SW 1271 (cell line): ENCODE measurements at regions not wholly inside any gene's neighbourhood (a gene's known extent, or its start where the extent isn't known, plus 50 kb on each side); places are given as distances from the start of the nearest gene placed in this dataset.
A peak's percentile ranks its signal among the peaks of the same experiment; 100 is the strongest.

Experiments
- DNase-seq, 2 experiments: peaks; one replicate each; lab custom pipeline; 2025; lab: John Stamatoyannopoulos, UW

DNA sequence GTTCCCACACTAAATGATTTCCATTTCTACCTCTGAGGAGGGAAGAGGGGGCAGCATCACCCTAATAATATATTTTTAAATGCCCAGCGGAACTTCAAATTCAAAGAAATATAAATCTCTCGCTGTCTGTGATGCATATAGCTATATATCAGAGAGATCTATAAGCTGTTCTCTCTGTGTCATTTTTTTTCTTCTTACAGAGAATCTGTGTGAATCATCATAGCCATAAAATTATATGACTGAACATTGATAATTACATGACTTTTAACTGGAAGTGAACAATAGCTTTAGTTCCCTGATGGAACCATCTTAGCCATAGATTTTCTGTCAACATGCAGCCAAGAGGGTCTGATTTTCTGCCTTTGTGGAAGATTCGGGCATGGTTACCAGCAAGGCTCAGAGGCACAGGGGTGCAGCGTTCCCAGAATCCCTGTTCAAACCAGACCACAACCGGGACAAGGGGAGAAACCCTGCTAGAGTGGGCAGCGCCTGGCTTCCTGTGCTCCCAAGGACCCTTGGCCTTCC is 93.7 kb upstream of the OSMR start:
- DNase-seq = no peak

DNA sequence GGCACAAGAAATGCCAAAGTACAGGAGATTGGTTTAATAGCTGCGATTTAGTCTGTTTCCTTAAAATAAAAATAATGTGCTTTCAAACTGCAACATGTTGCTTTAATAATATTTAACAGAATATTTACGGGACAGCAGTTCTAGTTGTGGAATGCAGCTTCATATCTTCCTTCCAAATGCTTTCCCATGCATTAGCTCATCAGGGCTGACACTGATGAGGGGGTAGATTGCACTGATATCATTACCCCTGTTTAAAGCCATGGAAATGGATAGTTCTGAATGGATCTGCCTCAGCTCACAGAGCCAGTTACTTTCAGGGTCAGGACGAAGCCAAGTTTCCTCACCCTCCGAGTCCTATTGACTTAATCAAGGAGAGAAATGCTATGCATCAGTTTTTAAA is 93.2 kb upstream of the OSMR start:
- no peak for DNase-seq

DNA sequence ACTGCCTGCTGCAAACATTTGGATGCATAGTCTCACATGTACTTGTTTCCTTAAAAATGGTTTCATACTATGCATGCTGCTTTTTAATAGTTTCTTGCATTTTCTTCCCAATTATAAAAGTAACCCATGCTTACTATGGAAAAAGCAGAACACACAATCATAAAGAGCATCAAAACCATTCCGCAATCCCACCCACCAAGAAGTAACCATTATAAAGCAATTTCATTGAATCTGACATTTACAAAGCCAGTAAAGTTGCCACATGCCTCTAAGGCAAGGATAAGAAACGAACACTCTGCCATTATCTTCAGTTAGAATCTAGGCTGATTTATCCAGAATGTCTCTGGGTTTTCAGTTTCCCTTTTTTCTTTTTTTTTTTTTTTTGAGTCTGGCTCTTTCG is 92.7 kb upstream of the OSMR start:
- DNase-seq = no peak

DNA sequence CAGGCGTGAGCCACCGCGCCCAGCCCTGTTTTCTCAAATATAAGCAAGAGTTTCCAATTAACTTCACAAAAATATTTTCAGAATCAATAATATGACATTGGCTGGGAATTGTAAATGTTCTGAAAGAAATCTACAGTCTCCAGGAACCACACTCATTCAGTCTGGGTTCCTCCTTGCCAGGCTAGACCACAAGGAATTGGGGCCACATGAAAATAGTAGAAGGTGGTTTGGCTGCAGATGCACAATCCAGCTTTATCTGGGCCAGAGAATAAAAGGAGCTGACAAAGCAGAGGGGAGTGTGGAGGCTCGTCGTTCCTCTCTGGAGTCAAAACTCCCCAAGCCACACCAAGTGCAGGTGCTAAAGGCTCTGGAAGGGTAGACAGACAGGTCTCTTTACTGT is 92.0 kb upstream of the OSMR start:
- DNase-seq = no peak

DNA sequence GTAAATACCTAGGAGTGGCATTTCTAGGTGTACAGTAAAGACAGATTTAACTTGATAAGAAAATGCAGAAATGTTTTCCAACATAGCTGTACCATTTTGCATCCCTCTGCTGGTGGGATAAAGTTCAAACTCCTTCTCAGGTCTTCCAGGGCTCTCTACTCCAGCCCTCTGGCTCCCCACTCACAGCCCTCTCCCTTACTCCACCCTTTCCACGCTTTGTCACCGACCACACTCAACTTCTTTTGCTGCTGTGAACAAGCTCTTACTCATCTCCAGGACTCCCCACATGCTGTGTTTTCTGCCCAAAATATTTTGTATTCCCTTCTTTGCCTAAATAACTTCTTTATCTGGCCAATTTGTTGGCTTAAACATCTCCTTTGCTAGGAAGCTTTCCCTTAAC is 90.6 kb upstream of the OSMR start:
- DNase-seq = no peak

DNA sequence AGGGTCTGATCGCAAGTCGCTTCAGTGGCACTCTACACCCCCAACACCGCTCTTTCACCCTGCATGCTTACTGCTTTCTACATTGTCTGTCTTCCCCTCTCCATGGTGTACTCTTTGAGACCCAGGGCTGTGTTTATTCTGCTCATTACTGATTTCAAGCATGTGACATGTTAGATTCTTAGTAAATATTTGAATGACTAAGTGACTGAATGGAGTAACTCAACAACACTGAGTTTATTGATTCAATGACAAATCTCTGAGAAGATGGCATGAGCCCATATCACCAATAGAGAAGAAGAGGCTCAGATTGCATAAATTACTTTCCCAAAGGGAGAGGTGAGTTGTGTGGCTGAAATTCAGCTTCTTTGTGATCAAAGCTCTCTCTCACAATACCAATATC is 89.7 kb upstream of the OSMR start:
- no peak for DNase-seq

DNA sequence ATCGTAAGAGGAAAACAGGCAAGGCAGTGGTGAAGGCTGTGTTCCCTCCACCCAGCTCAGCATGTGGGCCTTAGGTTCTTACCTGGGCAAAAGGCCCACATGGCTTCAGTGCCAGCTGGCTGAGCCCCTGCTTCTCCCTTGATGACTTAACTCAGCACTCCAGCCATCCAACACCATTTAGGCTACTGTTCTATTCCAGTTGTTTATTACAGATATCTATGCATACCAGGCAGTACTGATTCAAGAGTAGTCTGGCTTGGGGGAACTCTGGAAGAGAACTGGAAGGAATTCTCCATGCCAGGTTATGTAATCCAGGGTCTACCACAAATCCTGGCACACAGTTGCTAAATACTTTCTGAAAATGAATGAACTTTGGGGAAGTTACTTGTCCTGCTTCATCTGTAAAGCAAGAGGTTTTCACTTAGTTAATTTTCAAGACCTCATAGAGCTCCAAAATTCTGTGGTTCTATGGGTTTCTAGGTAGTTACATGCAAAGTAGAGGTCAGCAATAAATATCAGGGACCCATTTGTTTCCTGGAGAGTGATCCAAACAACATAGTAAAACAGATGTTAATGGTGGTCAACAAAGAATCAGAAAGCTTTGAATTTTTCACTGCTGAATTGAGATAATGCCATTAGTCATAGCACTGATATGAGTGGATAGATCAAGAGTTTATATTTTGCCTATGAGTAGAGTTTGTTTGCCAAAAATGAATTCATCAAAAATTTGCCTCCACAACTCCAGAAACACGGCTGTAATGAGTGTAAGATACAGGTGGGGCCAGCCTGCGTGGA is 88.2 kb upstream of the OSMR start:
- no peak for DNase-seq

DNA sequence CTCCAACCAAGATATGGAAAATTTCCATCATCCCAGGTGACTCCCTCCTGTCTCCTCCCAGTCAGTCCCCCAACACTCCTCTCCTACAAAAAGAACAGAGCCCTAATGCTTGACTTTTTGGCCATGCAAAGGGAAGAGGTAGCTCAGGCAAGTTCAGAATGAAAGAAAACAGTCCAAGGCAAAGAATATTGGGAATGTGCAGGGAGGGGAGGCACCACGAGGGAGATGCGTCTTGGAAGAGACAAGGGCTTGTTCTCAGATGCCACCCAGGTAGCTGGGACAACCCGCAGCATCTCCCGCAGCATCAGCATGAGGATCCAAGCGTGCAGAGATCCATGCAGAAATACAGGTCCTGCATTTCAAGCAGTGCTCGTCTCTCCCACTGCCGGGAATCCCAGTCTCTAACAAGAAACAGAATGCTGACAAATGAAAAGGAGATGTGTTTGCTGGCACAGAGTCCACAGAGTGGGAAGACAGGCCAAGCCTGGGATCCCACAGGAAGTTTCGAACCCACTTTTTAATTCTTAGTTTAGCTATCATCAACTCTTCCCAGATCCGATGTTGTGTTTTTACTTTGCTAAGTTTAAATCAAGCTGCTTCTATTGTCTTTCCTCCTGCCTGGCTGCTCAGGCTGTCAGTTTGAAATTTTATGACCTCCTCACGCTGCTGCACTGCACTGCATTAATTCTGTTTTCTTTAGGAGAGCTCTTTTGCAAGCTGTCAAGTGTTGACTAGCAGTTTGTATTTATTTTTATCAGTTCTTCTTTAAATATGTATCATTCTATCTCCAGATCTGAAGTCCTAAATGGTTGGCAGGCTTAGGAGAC is 86.8 kb upstream of the OSMR start:
- no peak for DNase-seq

DNA sequence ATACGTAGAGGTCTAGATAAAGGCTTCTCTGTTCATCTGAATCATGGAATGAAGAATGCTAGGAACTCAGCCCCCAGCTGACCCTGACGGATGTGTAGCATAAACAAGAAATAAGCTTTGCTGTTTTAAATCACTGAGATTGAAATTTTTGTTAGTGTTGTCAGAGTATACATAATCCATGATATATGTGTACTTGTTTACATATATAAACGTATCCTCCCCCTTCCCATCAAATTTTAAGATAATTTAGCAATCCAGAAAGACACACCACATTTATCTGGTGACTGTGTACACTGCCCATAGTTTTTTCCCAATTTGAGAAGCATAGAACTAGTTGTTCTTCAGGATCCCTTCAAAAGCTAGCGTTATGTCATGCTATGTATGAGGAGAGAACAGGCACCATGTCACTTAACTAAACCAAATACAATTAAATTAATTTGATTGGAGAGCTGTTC is 80.8 kb upstream of the OSMR start:
- DNase-seq = no peak

DNA sequence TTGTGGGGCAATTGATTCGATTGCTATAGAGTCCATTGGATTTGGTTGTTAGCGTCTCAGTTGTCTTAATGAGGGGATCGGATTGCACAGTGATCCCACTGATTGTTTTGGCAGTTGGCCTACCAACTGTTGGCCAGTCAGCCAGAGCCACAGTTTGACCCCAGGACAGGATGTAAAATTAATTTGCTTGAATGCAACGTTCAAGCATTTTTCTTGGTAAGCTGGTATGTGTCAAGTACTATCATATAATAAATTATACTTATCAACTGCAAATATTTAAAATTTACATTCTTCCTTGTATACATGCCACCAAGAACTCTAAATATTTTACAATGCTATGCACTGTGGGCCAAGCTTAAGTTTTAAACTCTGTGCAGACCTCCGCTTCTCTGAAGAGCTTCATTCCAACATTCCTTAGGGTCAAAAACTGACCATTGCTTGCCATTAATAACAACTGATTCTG is 80.4 kb upstream of the OSMR start:
- DNase-seq = no peak

DNA sequence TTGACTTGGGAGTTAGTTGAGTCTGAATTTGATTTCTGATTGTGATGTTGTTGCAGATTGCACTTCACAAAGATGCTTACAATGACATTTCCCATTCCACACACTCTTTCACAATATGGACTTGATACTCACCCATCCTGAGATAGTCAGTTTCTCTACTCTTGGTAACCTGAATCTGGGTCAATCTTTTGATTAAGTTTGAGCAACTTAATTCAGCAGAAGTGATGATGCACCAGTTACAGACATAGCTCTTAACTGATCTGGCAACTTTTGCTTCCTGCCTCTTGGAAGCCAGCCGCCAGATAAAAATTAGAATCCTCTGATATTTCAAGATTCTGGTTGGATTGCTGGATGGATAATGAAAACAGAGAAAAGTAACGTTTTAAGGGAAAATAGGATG is 79.7 kb upstream of the OSMR start:
- no peak for DNase-seq

DNA sequence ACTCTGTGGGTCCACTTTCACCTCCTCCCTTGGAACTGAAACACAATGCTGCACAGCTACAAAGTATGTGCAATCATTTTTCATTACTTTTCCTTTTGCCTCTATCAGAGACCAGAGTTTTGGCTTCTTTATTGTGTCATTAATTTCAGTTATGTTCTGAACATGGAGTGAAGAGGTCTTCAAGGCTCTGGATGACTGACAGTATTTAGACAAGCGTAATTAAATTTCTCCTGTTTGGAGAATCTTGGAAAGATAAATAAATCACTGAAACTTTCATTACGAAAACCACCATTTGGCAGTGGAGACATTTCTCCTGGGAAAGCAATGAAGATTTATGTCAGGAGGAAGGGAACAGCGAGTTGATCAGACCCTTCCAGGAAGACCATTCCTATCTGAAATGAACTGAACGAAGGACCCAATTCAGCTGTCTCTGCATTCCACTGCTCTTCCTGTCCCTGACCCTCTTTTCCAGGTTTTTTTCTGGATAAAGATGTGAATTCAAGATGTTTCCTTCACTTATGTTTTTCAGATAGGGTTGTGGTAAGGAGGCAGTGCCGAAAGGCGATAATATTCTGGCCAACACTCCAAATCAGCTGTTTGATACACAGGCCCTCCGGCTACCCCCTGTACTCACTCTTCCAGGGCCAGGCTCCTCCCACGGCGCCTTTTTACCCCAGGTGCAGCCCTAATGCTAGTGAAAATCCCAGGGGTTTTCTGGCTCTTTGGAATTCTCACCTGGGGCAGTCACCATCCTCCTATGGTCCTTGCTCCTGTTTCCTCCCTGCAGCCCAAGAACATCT is 77.2 kb upstream of the OSMR start:
- no peak for DNase-seq

DNA sequence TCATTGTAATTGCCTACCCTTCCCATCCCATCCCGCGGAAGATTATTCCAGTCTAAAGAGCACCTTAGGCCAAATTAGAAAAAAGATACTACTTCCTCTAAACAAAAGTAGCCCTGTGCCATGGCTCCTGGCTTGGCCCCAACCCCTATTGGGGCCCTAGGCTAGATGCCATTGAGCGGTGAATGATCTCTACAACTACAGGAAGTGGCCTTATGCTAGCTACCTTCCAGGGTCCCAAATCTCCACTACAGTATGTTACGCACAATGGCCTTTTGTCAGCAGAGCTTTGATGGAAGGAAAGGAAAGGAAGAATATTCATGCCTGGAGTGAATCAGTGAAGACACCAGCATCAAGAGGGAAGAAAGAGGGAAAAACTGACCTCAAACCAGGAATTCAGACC is 73.3 kb upstream of the OSMR start:
- DNase-seq = no peak

DNA sequence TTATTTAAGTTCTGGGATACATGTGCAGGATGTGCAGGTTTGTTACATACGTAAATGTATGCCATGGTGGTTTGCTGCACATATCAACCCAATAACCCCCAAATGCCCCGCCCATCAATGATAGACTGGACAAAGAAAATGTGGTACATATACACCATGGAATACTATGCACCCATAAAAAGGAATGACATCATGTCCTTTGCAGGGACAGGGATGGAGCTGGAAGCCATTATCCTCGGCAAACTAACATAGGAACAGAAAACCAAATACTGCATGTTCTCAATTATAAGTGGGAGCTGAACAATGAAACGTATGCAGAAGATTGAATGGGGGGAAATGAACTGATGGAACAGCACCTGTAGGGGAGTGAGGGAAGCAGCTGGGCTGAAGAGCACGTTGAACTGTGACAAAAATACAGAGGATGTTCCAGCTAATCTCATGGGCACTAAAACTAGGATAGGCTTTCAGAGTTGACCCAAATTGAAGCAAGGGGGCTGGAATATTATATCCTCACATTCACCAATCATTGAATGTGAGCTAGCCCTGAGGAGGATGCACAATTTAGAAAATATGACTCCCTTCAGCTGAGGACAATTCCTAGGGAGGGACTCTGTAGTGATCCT is 70.5 kb upstream of the OSMR start:
- no peak for DNase-seq

DNA sequence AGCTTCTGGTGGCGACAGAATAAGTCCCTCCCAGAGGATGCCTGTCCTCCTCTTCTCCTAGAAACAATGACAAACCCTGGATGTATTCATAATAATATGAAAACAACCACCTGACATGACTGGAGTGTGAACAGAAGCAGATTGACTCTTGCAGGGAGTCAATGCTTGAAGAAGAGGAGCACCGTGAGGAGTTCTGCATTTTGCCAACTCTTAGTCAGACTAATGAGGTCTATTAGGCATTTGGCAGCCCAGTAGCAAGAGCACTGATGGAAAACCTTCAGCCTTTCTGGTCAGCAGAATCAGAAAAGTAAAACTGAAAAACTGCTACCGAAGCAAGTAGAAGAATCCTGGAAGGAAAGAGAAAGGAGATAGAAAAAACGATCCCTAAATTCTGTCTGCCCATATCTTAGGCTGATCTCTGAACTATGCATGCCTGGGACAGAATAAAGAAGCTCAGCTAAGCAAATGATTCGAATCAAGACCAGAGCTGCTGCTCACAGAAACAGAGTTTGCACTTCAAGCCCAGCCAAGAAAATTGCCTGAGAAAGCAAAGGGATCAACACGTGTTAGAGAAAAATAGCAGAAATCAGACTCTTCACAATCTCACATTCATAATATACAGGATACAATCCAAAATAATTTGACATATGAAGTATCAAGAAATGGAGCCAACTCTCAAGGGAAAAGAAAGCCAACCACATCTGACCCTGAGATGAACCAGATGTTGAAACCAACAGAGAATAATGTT is 69.5 kb upstream of the OSMR start:
- no peak for DNase-seq

DNA sequence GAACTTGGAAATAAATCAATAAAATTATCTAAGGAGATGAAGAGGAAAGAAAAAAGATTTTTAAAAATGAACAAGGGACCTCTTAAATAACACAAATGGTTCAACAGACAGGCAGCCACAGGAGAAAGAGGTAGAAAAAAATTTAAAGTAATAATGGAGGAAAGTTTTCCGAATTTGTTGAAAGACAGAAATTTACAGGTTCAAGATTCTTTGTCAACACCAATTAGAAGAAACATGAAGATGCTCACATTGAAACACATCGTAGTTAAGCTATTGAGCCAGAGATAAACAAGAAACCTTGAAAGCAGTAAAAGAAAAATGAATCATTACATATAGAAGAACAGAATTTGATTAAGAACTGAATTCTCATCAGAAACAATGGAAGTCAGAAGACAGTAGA is 68.7 kb upstream of the OSMR start:
- DNase-seq = no peak

DNA sequence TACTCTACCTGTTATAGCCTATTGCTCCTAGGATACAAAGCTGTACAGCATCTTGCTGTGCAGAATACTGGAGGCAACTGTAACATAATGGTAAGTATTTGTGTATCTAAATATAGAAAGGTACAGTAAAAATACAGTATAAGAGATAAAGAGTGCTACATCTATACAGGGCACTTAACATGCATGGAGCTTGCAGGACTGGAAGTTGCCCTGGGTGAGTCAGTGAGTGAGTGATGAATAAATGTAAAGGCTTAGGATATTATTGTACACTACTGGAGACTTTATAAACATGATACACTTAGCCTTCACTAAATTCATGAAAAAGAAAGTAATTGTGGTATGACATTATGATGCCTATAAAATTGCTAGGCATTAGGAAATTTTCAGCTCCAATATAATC is 65.5 kb upstream of the OSMR start:
- DNase-seq = no peak

DNA sequence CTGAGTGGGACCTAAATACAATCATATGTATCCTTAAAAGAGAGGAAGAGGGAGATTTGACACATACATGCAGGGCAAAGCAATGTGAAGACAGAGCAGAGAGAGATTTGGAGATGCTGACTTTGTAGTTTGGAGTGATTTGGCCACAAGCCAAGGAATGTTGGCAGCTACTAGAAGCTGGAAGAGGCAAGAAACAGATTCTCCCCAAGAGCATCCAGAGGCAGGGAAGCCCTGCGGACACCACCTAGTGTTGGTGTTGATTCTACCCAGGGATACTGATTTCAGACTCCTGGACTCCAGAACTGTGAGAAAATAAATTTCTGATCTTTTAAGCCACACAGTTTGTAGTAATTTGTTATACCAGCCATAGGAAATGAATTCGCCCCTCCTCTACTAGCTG is 64.9 kb upstream of the OSMR start:
- DNase-seq = peak in 1 of 2 experiments; percentile 22

DNA sequence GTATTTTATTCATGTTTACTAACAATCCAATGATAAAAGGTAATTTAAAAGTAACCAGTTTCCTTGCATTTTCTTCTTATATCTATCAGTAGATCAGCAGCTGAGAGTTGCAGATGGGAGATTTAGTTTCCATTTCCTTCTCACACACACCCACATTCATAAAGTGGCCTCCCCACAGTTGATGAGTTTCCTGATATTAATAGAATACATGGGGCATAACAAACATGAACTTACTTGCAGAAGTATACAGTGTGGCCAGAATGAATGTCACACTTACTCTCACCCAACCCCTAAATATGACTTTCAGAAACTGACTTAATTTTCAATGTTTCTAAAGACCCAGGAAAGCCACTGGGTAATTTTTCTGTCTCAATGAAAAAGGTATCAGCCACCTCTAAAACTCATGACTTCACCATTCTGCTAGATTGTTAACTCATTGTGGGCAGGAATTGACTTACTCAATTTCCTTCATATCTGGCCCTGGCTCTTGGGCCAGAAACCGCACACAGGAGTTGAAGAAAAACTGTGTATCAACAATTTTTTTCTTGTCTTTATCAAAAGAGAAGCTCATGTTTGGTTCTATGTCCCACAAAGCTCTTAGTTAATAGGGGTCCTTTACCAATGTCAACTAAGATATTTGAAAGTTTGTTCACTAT is 63.5 kb upstream of the OSMR start:
- DNase-seq = no peak

DNA sequence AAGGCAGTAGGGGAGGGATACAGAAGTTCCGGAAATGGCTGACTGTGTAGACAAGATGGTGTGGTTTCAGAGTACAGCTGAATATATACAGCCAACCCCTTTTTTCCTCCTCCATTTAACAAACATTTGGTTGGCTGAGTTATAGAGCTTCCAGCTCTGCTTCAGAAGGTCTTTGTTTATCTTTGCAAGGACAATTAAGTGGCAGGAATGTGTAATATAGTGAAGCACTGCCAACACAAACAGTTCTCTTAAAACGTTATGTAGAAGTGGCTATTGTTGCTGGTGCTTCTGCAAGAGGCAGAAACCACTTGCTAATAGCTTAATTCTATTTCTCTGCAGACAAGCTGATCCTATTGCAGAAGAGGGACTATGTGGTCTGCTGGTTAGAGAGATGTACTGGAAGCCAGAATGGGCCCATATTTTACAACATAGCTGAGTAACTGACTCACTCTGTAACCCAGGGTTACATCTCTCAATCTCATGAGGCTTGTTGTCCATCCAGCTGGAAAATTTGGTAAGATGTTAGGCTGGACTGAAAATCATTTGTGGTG is 62.7 kb upstream of the OSMR start:
- DNase-seq = peak in 1 of 2 experiments; percentile 38
